Epithelial cell of esophagus (primary cell): ENCODE measurements at regions not wholly inside any gene's neighbourhood (a gene's known extent, or its start where the extent isn't known, plus 50 kb on each side); places are given as distances from the start of the nearest gene placed in this dataset.
"Not testable (repeated sequence)": the region's sequence is repeated elsewhere in the genome, so short reads cannot be mapped to it uniquely, and the experiment has no call there.

Experiments used
- DNase-seq: peaks from one replicate; pipeline ENCODE4 v3.0.0; 2010; ENCODE audit warnings: low read depth
- H3K4me3 ChIP-seq: 2 replicates; pipeline ENCODE4 v1.5.1; 2011; ENCODE audit warnings: mild to moderate bottlenecking, low read length, control low read depth
- CTCF ChIP-seq: IDR thresholded peaks from 2 replicates; pipeline ENCODE4 v1.5.1; 2011; ENCODE audit warnings: low read depth, mild to moderate bottlenecking, low read length, control low read depth, inconsistent platforms; ENCODE audit not compliant: insufficient read depth; ENCODE audit errors: missing control alignments

GRCh38 chr22:45084400-45084920 is 74.7 kb upstream of the PHF21B start:
- no peak overlapping the region for H3K4me3 ChIP-seq
- no peak for DNase-seq

GRCh38 chr22:45087802-45088201 is 75.9 kb upstream of the NUP50 start:
- TF ChIP-seq CTCF = no peak
- DNase-seq = no peak
- no peak overlapping the region for H3K4me3 ChIP-seq

More at GRCh38 chr22:45084400-45084920, 74.7 kb upstream of the PHF21B start:
- TF ChIP-seq CTCF = no peak

- no peak for TF ChIP-seq CTCF
- no peak overlapping the region for H3K4me3 ChIP-seq
- DNase-seq = no peak
Measured at GRCh38 chr22:45088576-45088975, 75.1 kb upstream of the NUP50 start.

GRCh38 chr22:45090497-45090910 is 73.2 kb upstream of the NUP50 start:
- DNase-seq = peak; percentile 52
- no peak for TF ChIP-seq CTCF
- no peak overlapping the region for H3K4me3 ChIP-seq

- TF ChIP-seq CTCF = no peak
Measured at GRCh38 chr22:45091254-45091854, 72.4 kb upstream of the NUP50 start.

GRCh38 chr22:45091875-45092274 is 71.8 kb upstream of the NUP50 start:
- not testable (repeated sequence) for DNase-seq, H3K4me3 ChIP-seq

More at GRCh38 chr22:45091254-45091854, 72.4 kb upstream of the NUP50 start:
- DNase-seq = no peak
- no peak overlapping the region for H3K4me3 ChIP-seq

GRCh38 chr22:45092644-45093043 is 71.1 kb upstream of the NUP50 start:
- TF ChIP-seq CTCF = no peak
- DNase-seq = no peak
- no peak overlapping the region for H3K4me3 ChIP-seq
